ENCODE measurements at regions not wholly inside any gene's neighbourhood (a gene's known extent, or its start where the extent isn't known, plus 50 kb on each side); places are given as distances from the start of the nearest gene placed in this dataset.

DNA sequence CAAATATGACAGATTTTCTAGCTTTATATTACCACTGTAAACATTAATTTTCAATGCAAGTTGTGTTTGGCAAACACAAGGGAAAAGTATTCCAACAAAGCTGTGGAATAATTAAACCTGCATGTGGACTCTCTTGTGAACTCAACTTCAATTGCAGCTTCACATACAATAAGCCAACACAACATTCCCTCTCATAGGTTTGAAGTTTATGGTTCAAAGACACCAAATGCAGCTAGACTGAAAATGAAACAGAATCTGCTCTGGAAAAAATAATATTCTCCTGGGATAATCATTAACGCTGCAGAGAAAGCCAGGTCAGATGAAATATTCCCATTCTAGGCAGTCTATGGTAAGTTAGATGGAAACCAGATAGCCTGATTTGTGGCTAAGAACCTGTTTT lies 105.8 kb upstream of the VIPR2 start:
- TF ChIP-seq TCF12 (IDR thresholded peaks at IDR 0.05) (no peak), TCF12 (CRISPR knock-in tag; IDR thresholded peaks at IDR 0.05) (no peak), RFX1 (IDR thresholded peaks at IDR 0.05) (no peak), ZFP82 (CRISPR knock-in tag; IDR thresholded peaks at IDR 0.05; ENCODE audit: borderline replicate concordance) (no peak)
